DMS153 (cell line): ENCODE measurements at regions not wholly inside any gene's neighbourhood (a gene's known extent, or its start where the extent isn't known, plus 50 kb on each side); places are given as distances from the start of the nearest gene placed in this dataset.

ENCODE experiments used
- DNase-seq: peaks from one replicate; lab custom pipeline; 2025; lab: John Stamatoyannopoulos, UW

- DNase-seq: no peak
Measured at GRCh38 chr16:65793781-65794180, 572.7 kb upstream of the CDH5 start.

DNA sequence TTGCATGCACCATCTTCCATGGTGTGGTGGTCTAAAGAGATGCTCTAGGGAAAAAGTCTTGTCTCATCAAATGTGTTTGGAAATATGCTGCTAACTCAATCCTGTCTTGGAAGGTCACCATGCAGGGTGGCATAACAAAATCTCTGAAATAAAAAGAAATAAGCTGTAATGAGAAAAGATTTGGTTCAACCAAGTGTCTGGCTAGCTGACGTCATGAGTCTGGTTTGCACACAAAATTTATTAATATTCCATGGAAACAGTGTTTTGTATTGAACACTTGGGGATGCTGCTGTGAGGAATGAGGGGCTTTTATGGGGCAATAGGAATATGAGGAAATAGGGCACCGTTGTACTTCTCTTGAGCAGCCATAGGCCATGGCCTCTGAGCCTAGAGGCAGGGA is 575.7 kb upstream of the CDH5 start:
- no peak for DNase-seq

GRCh38 chr16:65789161-65789945 is 577.1 kb upstream of the CDH5 start:
- no peak for DNase-seq

- no peak for DNase-seq
Measured at GRCh38 chr16:65788434-65789140, 577.9 kb upstream of the CDH5 start.

- DNase-seq: no peak
Measured at GRCh38 chr16:65787921-65788320, 578.6 kb upstream of the CDH5 start.

- DNase-seq: no peak
Measured at GRCh38 chr16:65786916-65787315, 579.6 kb upstream of the CDH5 start.

DNA sequence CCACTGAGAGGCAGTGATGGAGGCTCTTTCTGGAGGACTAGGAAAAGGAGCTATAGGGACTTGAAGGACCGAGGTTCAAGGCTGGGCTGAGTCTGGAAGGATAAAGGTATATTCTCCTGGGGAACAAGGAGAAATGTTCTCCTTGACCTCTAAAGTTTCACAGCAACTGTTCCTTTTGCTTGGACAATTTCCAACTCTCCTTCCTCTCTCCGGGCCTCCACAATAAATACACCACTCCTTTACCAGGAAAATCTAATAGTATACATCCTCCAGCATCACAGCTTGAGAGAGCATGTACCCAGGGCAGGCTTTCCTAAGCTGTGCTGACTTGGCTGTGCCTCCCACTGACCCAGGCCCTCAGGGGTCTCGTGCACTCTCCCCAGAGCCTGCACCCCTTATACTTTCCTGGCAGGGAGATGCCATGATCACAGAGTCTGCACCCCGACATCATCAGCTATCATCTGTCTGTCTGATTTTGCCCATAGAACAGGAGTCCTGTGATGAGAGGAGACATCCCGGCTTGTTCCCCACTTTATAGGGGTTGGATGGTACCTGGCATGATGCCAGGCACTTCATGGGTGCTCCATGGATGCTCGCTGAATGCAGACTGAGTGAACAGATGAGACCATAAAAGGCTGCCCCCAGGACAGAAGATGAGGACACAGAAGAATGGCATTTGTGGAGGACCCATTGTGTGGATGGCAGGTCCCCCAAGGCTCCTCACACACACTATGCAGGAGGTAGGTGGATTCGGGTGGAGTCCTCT is 582.6 kb upstream of the CDH5 start:
- no peak for DNase-seq

DNA sequence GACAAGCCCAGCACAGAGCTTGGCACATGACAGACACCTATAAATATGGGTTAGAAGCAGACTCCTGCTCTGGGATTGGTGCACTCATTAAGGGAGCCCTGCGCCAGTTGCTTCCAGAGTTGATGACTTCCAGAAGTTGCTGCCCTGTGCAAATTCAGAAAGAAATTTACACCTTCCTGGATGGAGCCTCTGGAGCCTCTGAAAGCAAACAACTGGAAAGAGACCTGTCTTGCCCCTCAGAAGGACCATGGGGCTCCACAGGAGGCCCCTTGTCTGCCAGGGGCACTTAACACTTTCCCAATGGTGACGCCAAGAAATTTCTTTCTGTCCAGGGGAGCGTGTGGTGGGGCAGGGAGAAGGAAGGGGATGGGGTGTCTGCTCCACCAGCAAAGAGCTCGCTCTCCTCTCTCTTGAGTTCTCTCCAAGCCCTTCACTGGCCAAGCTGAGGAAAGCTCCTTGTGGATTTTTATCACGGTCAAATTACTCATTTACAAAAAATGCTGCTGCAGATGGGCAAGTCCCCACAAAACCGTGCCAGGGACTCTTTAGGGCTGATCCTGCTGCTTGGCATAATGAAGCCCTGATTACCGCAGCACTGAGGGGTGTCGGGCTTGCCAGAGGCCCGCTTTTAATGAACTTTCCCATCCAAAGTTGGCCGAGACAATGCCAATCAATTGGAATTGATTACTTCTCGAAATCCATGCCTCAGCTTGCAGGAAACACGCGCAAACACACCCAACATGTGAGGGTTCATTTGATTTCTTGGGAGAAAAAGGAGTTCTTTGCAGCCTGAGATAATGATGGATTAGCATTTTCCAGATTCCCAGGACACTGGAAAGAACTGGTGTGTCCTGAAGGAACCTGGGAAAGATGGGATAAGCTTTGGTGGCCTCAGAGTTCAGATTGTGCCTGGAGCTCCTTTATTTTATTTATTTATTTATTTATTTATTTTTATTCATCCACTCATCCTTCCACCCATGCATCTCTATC is 583.6 kb upstream of the CDH5 start:
- DNase-seq: no peak

GRCh38 chr16:65781855-65782254 is 584.6 kb upstream of the CDH5 start:
- no peak for DNase-seq

GRCh38 chr16:65781363-65781762 is 585.1 kb upstream of the CDH5 start:
- no peak for DNase-seq

DNA sequence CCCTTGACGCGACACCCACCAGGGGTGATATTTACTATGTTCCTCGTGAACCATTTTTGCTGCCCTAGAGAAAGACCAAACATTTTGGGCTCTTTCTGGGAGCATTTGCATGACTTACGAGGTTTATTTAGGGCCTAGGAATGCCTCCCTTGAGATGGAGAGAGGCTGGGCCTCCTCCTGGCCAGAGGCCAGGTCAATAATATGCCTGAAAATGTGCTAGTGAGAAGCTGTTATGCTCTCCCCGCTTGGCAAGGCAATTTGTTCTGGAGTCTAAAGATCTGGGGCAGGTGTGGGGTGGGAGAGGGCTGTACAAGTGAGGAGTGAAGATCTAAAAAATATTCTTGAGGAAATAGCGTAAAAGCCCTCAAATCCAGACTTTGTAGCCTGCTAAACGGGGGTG is 587.3 kb upstream of the CDH5 start:
- no peak for DNase-seq

GRCh38 chr16:65776639-65777183 is 589.8 kb upstream of the CDH5 start:
- DNase-seq: no peak

GRCh38 chr16:65775829-65776228 is 590.7 kb upstream of the CDH5 start:
- DNase-seq: no peak

- no peak for DNase-seq
Measured at GRCh38 chr16:65774350-65774749, 592.1 kb upstream of the CDH5 start.

- DNase-seq: no peak
Measured at GRCh38 chr16:65773301-65773874, 593.1 kb upstream of the CDH5 start.

- no peak for DNase-seq
Measured at GRCh38 chr16:65772134-65772732, 594.3 kb upstream of the CDH5 start.

- no peak for DNase-seq
Measured at GRCh38 chr16:65771707-65772106, 594.8 kb upstream of the CDH5 start.

- no peak for DNase-seq
Measured at GRCh38 chr16:65770752-65771151, 595.7 kb upstream of the CDH5 start.

DNA sequence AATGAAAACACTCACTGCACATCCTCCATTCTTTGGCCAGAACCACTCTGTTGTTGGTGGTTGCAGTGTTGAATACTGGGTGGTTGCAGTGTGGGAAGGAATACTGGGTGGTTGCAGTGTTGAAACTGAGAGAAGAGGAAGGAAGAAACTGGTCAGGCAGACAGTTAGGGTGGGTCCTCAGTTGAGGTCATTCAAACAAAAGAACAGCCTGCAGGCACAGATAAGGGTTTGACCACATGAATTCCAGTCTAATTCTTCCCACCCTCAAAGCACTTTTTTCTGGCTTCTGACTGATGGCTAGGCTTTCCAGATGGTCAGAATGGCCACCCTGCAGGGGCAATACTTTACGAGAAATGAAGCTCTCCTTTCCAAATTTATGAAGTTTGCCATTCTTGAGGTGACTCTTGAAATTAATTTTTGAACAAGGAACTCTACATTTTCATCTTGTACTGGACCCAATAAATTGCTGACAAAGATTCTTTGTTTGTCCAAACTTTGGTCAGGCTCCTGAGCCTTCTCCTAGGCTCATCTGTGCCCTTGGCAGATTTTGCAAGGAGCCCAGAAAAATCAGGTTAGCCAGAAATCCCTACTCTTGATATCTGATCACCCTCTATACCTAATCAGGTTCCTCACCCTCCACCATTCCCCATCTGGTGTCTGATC is 596.6 kb upstream of the CDH5 start:
- no peak for DNase-seq

DNA sequence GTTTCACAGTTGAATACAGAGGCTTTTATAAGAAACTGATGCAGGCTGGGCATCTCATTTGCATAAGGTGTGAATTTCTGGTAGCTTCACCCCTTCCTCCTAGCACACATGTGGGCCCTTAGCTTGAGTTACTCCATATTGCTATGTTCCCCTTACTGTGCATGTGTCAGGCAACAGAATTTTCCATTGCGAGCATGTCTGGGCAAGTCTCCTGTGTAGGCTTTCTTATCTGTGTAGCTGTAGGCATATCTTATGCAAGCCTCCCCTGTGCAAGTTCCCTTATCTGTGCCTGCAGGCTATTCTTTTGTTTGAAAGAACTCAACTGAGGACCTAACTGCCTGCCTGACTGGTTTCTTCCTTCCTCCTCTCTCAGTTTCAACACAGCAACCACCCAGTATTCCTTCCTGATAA is 597.4 kb upstream of the CDH5 start:
- DNase-seq: peak; percentile 14
